Endothelial cell of umbilical vein (primary cell): ENCODE measurements at regions not wholly inside any gene's neighbourhood (a gene's known extent, or its start where the extent isn't known, plus 50 kb on each side); places are given as distances from the start of the nearest gene placed in this dataset.

Source experiments
- GATA2 ChIP-seq: IDR thresholded peaks from 2 replicates; pipeline ENCODE4 v1.7.0; 2011; ENCODE audit warnings: low read depth, mild to moderate bottlenecking, moderate library complexity, mixed read lengths, low read length; ENCODE audit not compliant: insufficient read length, insufficient read depth
- POLR2A ChIP-seq: IDR thresholded peaks from 2 replicates; pipeline ENCODE4 v1.6.1; 2012; ENCODE audit warnings: low read depth, mild to moderate bottlenecking, control low read depth, low read length
- POLR2AphosphoS5 ChIP-seq: IDR thresholded peaks from 2 replicates; pipeline ENCODE4 v1.6.1; 2012; ENCODE audit warnings: low read depth, mild to moderate bottlenecking, control low read depth, low read length, moderate library complexity; ENCODE audit not compliant: insufficient read depth
- TF ChIP-seq, protein P1 (sequence below), 2 donors: IDR thresholded peaks; 1 replicate in 1 of 2; 2 replicates in 1 of 2; pipeline ENCODE4 v1.5.1; 2011; ENCODE audit warnings: low read length in 2 of 2, mild to moderate bottlenecking in 2 of 2, moderate library complexity in 2 of 2, control low read depth in 1 of 2, inconsistent platforms in 1 of 2, low read depth in 1 of 2; ENCODE audit not compliant: insufficient read depth in 1 of 2; ENCODE audit errors: extremely low read depth in 1 of 2
- TF ChIP-seq, protein P2 (sequence below): IDR thresholded peaks from 2 replicates; pipeline ENCODE4 v1.6.1; 2011; ENCODE audit not compliant: insufficient read depth, insufficient read length

DNA sequence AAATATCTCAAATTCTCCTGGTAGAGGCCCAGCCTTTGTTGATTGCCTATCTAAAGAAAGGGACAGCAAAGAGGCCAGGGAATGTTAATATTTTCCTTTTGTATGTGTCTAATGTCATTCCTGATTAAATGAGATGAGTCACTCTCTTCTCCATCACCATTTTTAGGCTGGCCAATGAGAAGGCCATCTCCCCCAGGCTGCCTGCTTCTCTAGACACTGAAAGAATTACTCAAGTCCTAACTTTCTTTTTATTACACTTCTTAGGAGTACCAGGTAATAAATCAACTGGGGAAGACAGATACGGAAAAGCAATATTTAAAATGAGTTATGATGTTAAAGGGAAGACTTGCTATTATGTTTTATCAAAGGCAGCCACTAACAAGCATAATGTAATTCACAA lies 259.2 kb upstream of the SORL1-AS1 start:
- no peak for TF ChIP-seq POLR2A
- TF ChIP-seq, protein P1, sequence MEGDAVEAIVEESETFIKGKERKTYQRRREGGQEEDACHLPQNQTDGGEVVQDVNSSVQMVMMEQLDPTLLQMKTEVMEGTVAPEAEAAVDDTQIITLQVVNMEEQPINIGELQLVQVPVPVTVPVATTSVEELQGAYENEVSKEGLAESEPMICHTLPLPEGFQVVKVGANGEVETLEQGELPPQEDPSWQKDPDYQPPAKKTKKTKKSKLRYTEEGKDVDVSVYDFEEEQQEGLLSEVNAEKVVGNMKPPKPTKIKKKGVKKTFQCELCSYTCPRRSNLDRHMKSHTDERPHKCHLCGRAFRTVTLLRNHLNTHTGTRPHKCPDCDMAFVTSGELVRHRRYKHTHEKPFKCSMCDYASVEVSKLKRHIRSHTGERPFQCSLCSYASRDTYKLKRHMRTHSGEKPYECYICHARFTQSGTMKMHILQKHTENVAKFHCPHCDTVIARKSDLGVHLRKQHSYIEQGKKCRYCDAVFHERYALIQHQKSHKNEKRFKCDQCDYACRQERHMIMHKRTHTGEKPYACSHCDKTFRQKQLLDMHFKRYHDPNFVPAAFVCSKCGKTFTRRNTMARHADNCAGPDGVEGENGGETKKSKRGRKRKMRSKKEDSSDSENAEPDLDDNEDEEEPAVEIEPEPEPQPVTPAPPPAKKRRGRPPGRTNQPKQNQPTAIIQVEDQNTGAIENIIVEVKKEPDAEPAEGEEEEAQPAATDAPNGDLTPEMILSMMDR (IDR thresholded peaks at IDR 0.05; ENCODE audit: extremely low read depth in 1 of 2, insufficient read depth in 1 of 2, low read depth in 1 of 2, low read length in 2 of 2) = no peak
- no peak for TF ChIP-seq POLR2AphosphoS5
- TF ChIP-seq, protein P2, sequence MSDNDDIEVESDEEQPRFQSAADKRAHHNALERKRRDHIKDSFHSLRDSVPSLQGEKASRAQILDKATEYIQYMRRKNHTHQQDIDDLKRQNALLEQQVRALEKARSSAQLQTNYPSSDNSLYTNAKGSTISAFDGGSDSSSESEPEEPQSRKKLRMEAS = no peak
- TF ChIP-seq GATA2 = no peak
